ENCODE measurements at regions not wholly inside any gene's neighbourhood (a gene's known extent, or its start where the extent isn't known, plus 50 kb on each side); places are given as distances from the start of the nearest gene placed in this dataset.

GRCh38 chr18:24850532-24850931 is 390.1 kb downstream of the HRH4 start:
- ChIA-PET CTCF (no interaction called here), POLR2A (no interaction called here)
- no peak overlapping the region for H3K27ac Mint-ChIP-seq
- no peak for TF ChIP-seq CTCF (IDR thresholded peaks at IDR 0.05)
- no peaks in the 10 kb centered on the region for H3K9me3 Mint-ChIP-seq
- H3K27me3 Mint-ChIP-seq, result peaks cover 9% of the 10 kb centered on the region
- H3K4me1 Mint-ChIP-seq, result peaks cover 9% of the 10 kb centered on the region
- ATAC-seq (ENCODE audit: low read depth) (no peak), DNase-seq (no peak)
- H3K36me3 Mint-ChIP-seq (ENCODE audit: low read depth), result no peaks in the 10 kb centered on the region
- intact Hi-C loops (cut with micrococcal nuclease), result no loop called here
- no peak overlapping the region for H3K4me3 Mint-ChIP-seq

GRCh38 chr18:24853076-24853475 is 392.6 kb downstream of the HRH4 start:
- H3K27me3 Mint-ChIP-seq, result peaks cover 15% of the 10 kb centered on the region
- ChIA-PET POLR2A (no interaction called here), CTCF (no interaction called here)

GRCh38 chr18:24860978-24861680 is 400.7 kb downstream of the HRH4 start:
- no peak for TF ChIP-seq CTCF (IDR thresholded peaks at IDR 0.05)
- CTCF ChIA-PET, result no interaction called here
- H3K4me1 Mint-ChIP-seq, result no peaks in the 10 kb centered on the region
- POLR2A ChIA-PET, result no interaction called here
- H3K4me3 Mint-ChIP-seq, result no peak overlapping the region
- H3K27me3 Mint-ChIP-seq, result peaks cover 6% of the 10 kb centered on the region
- DNase-seq (no peak), ATAC-seq (ENCODE audit: low read depth) (no peak)
- no peaks in the 10 kb centered on the region for H3K36me3 Mint-ChIP-seq (ENCODE audit: low read depth)
- H3K9me3 Mint-ChIP-seq, result no peaks in the 10 kb centered on the region
- intact Hi-C loops (cut with micrococcal nuclease), result no loop called here
- H3K27ac Mint-ChIP-seq, result no peak overlapping the region

More at GRCh38 chr18:24853076-24853475, 392.6 kb downstream of the HRH4 start:
- H3K4me1 Mint-ChIP-seq, result no peaks in the 10 kb centered on the region
- H3K36me3 Mint-ChIP-seq (ENCODE audit: low read depth), result no peaks in the 10 kb centered on the region
- DNase-seq (no peak), ATAC-seq (ENCODE audit: low read depth) (no peak)
- no peaks in the 10 kb centered on the region for H3K9me3 Mint-ChIP-seq
- TF ChIP-seq CTCF (IDR thresholded peaks at IDR 0.05), result no peak
- H3K4me3 Mint-ChIP-seq, result no peak overlapping the region
- intact Hi-C loops (cut with micrococcal nuclease), result no loop called here
- no peak overlapping the region for H3K27ac Mint-ChIP-seq

GRCh38 chr18:24862201-24862816 is 401.9 kb downstream of the HRH4 start:
- intact Hi-C loops (cut with micrococcal nuclease), result no loop called here
- POLR2A ChIA-PET, result no interaction called here
- no peaks in the 10 kb centered on the region for H3K9me3 Mint-ChIP-seq
- DNase-seq (no peak), ATAC-seq (ENCODE audit: low read depth) (no peak)
- peaks cover 1% of the 10 kb centered on the region for H3K27me3 Mint-ChIP-seq
- H3K36me3 Mint-ChIP-seq (ENCODE audit: low read depth), result no peaks in the 10 kb centered on the region
- H3K4me3 Mint-ChIP-seq, result no peak overlapping the region
- H3K27ac Mint-ChIP-seq, result no peak overlapping the region
- no peak for TF ChIP-seq CTCF (IDR thresholded peaks at IDR 0.05)
- H3K4me1 Mint-ChIP-seq, result no peaks in the 10 kb centered on the region
- CTCF ChIA-PET, result no interaction called here

- no peaks in the 10 kb centered on the region for H3K4me1 Mint-ChIP-seq
- intact Hi-C loops (cut with micrococcal nuclease), result no loop called here
- ChIA-PET CTCF (no interaction called here), POLR2A (no interaction called here)
- H3K4me3 Mint-ChIP-seq, result no peak overlapping the region
- TF ChIP-seq CTCF (IDR thresholded peaks at IDR 0.05), result no peak
- DNase-seq, result no peak
- no peaks in the 10 kb centered on the region for H3K36me3 Mint-ChIP-seq (ENCODE audit: low read depth)
- H3K27me3 Mint-ChIP-seq, result no peaks in the 10 kb centered on the region
- no peak overlapping the region for H3K27ac Mint-ChIP-seq
- no peak for ATAC-seq (ENCODE audit: low read depth)
- H3K9me3 Mint-ChIP-seq, result no peaks in the 10 kb centered on the region
These were observed 407.9 kb downstream of the HRH4 start for GRCh38 chr18:24868311-24868710.

Data from activated B cell treated with CpG ODN at 0.5 μM for 24 hours (primary cell).